Upper lobe of left lung (tissue), 6 donors: ENCODE measurements at regions not wholly inside any gene's neighbourhood (a gene's known extent, or its start where the extent isn't known, plus 50 kb on each side); places are given as distances from the start of the nearest gene placed in this dataset.
A peak's percentile ranks its signal among the peaks of the same experiment; 100 is the strongest.

Experiments used
- ATAC-seq, 2 donors: fragments of 200-7000 bp; cut with Tn5 transposase; one replicate each; pipeline ENCODE4 v1.9.1; 2022; ENCODE audit warnings: mild to moderate bottlenecking in 2 of 2, moderate library complexity in 2 of 2; ENCODE audit not compliant: low FRiP score in 2 of 2
- DNase-seq, 2 donors: peaks; one replicate each; pipeline ENCODE4 v3.0.0-alpha.2; 2019 to 2020
- H3K27ac ChIP-seq, 4 donors: fragments of 200-600 bp; sonication (generic); one replicate each; pipeline ENCODE4 v1.5.1; 2016 to 2019
- H3K27me3 ChIP-seq, 4 donors: fragments of 200-600 bp; sonication (generic); one replicate each; pipeline ENCODE4 v1.5.1; 2017 to 2019
- H3K36me3 ChIP-seq, 4 donors: fragments of 200-600 bp; sonication (generic); one replicate each; pipeline ENCODE4 v1.5.1; 2016 to 2019
- H3K4me1 ChIP-seq, 4 donors: fragments of 200-600 bp; sonication (generic); one replicate each; pipeline ENCODE4 v1.5.1; 2018 to 2019
- H3K4me3 ChIP-seq, 4 donors: fragments of 200-600 bp; sonication (generic); one replicate each; pipeline ENCODE4 v1.5.1; 2017 to 2019; ENCODE audit warnings: mild to moderate bottlenecking in 2 of 4, moderate library complexity in 1 of 4
- H3K9me3 ChIP-seq, 4 donors: fragments of 200-600 bp; sonication (generic); one replicate each; pipeline ENCODE4 v1.5.1; 2018 to 2019
- EP300 ChIP-seq, 4 donors: sonication (generic); formaldehyde crosslinking; IDR thresholded peaks; one replicate each; pipeline ENCODE4 v1.5.1; 2017; ENCODE audit warnings: antibody characterized with exemption in 4 of 4, control low read depth in 2 of 4
- POLR2A ChIP-seq, 4 donors: fragments of 450-650 bp; IDR thresholded peaks; one replicate each; pipeline ENCODE4 v1.5.1; 2016 to 2017; ENCODE audit warnings: antibody characterized with exemption in 4 of 4, mild to moderate bottlenecking in 2 of 4
- POLR2AphosphoS5 ChIP-seq, 2 donors: sonication (generic); formaldehyde crosslinking; IDR thresholded peaks; one replicate each; pipeline ENCODE4 v1.5.1; 2017; ENCODE audit warnings: antibody characterized with exemption in 2 of 2
- WGBS, 2 donors: methylation state at CpG; one replicate each; pipeline ENCODE4 v1.1.5; 2017 to 2018; 5-methylcytosine and 5-hydroxymethylcytosine counted together
- TF ChIP-seq, protein P1 (sequence below), 6 experiments: fragments of 450-650 bp in 4 of 6; fragments of 200-600 bp in 2 of 6; sonication (generic) in 2 of 6; IDR thresholded peaks; one replicate each; pipeline ENCODE4 v1.5.1; 2016 to 2019; ENCODE audit warnings: antibody characterized with exemption in 6 of 6
- donor health status: DM: no; HTN: no; CAD: no; lungs with moderate emphysema.
- donor health status: DM: no; HTN: yes; CAD: no; lungs with severe emphysema.

DNA sequence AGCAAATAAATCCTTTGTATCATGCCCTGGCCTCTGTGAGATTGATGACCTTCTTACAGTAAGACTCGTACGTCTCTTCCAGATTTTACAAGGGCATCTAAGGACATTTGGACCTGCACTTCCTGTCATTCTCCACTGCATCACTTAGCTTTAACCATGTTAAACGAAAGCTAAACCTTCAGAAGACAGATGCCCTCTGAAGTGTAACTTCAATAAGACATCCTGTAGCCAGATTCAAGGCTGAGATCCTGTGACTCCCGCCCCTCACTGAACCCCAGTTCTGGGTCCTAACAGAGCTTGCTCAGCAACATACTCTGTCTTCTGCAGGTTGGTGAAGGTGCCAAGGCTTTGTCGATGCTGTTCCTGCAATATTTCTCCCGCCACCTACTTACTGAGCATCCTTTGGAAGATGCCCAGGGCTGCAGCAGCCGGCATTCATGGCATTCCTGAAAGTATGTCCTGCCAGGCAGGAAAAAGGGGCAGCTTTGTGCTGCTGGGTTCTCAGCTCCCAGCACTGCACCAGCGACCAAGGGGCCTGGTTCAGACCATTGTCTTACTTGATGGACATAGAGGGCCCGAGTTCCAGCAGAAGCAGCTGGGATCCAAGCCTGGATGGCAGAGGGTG lies 131.1 kb downstream of the AXIN2 start:
- no peaks in the 10 kb centered on the region for H3K9me3 ChIP-seq
- H3K27ac ChIP-seq = no peak overlapping the region
- ATAC-seq (no peak), DNase-seq (no peak)
- 59 to 60% methylated on average over 9 of the region's 9 CpGs for WGBS, 2 donors
- TF ChIP-seq POLR2A (IDR thresholded peaks at IDR 0.05) = no peak
- TF ChIP-seq, protein P1, sequence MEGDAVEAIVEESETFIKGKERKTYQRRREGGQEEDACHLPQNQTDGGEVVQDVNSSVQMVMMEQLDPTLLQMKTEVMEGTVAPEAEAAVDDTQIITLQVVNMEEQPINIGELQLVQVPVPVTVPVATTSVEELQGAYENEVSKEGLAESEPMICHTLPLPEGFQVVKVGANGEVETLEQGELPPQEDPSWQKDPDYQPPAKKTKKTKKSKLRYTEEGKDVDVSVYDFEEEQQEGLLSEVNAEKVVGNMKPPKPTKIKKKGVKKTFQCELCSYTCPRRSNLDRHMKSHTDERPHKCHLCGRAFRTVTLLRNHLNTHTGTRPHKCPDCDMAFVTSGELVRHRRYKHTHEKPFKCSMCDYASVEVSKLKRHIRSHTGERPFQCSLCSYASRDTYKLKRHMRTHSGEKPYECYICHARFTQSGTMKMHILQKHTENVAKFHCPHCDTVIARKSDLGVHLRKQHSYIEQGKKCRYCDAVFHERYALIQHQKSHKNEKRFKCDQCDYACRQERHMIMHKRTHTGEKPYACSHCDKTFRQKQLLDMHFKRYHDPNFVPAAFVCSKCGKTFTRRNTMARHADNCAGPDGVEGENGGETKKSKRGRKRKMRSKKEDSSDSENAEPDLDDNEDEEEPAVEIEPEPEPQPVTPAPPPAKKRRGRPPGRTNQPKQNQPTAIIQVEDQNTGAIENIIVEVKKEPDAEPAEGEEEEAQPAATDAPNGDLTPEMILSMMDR (IDR thresholded peaks at IDR 0.05) = no peak
- no peak for TF ChIP-seq POLR2AphosphoS5 (IDR thresholded peaks at IDR 0.05)
- no peak for TF ChIP-seq EP300 (IDR thresholded peaks at IDR 0.05)
- H3K4me3 ChIP-seq = no peak overlapping the region
- H3K27me3 ChIP-seq = no peaks in the 10 kb centered on the region
- H3K36me3 ChIP-seq = no peaks in the 10 kb centered on the region
- no peaks in the 10 kb centered on the region for H3K4me1 ChIP-seq

DNA sequence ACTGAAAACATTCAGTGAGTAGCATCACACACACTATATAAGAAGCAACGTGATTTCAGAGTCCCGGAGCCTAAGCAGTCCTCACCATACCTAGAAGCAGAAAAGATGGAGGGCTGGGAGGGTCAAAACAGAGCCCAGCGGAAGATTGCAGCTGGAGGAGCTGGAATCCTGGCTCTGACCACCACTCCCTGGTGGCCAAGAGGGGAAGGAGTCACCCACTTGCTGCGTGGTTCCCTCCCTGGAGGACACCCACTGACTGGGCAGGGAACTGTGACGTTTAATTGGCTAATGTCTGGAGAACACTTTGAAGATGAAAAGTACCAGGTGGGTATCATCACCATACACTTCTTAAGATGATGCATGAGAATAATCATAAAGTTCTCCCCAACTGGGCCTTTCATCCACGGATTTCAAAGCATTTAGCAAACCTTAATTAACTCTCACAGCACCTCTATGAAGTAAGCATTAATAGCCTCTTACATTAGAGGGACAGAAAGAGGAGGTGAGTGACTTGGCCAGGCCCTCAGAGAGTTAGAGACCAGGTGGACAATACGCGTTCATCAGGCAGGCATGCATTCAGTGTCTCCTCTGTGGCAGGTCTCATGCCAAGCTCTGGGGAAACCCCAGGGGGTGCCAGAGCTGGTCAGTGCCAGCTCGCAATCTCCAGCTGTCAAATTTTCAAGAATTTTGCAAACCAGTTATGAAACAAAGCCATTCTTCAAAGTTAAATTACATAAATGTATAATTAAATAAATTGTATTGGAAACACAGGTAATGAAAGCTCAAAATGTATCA lies 137.9 kb downstream of the AXIN2 start:
- H3K4me1 ChIP-seq = no peaks in the 10 kb centered on the region
- DNase-seq = no peak
- H3K27me3 ChIP-seq = no peaks in the 10 kb centered on the region
- TF ChIP-seq EP300 (IDR thresholded peaks at IDR 0.05) = no peak
- TF ChIP-seq, protein P1 (IDR thresholded peaks at IDR 0.05) = no peak
- no peak for TF ChIP-seq POLR2A (IDR thresholded peaks at IDR 0.05)
- no peak for TF ChIP-seq POLR2AphosphoS5 (IDR thresholded peaks at IDR 0.05)
- H3K9me3 ChIP-seq = no peaks in the 10 kb centered on the region
- ATAC-seq = no peak
- H3K36me3 ChIP-seq = no peaks in the 10 kb centered on the region
- H3K4me3 ChIP-seq = no peak overlapping the region
- 52 to 77% methylated on average over 9 of the region's 9 CpGs for WGBS, 2 donors
- no peak overlapping the region for H3K27ac ChIP-seq

DNA sequence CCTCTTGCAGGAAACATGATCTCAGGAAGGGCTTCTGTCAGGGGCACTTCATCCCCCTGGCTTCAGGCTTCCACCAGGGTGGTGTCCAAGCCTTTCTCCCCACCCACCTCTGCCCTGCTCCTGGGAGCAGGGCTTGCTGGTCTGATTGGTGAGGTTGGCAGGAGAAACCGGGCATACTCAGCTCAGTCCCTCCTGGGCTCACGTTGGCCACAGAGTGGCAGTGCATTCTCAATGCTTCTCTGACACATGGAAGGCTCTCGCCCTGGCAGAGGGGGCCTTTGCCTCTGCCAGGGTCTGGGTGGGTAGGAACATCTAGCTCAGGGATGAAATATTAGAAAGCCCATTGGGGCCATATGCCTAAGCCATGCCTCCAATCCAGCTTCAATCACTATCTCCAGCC lies 142.8 kb downstream of the AXIN2 start:
- Histone ChIP-seq H3K27ac (no peak overlapping the region), H3K36me3 (no peaks in the 10 kb centered on the region), H3K9me3 (no peaks in the 10 kb centered on the region), H3K27me3 (no peaks in the 10 kb centered on the region), H3K4me3 (no peak overlapping the region), H3K4me1 (no peaks in the 10 kb centered on the region)
- TF ChIP-seq, protein P1 (IDR thresholded peaks at IDR 0.05) = peak in 1 of 6 experiments; percentile 7
- no peak for TF ChIP-seq POLR2A (IDR thresholded peaks at IDR 0.05)
- no peak for TF ChIP-seq EP300 (IDR thresholded peaks at IDR 0.05)
- TF ChIP-seq POLR2AphosphoS5 (IDR thresholded peaks at IDR 0.05) = no peak
- DNase-seq (no peak), ATAC-seq (no peak)
- 34% methylated on average over 3 of the region's 3 CpGs; no CpG with 5 or more reads in 1 of the 2 donors for WGBS, 2 donors

DNA sequence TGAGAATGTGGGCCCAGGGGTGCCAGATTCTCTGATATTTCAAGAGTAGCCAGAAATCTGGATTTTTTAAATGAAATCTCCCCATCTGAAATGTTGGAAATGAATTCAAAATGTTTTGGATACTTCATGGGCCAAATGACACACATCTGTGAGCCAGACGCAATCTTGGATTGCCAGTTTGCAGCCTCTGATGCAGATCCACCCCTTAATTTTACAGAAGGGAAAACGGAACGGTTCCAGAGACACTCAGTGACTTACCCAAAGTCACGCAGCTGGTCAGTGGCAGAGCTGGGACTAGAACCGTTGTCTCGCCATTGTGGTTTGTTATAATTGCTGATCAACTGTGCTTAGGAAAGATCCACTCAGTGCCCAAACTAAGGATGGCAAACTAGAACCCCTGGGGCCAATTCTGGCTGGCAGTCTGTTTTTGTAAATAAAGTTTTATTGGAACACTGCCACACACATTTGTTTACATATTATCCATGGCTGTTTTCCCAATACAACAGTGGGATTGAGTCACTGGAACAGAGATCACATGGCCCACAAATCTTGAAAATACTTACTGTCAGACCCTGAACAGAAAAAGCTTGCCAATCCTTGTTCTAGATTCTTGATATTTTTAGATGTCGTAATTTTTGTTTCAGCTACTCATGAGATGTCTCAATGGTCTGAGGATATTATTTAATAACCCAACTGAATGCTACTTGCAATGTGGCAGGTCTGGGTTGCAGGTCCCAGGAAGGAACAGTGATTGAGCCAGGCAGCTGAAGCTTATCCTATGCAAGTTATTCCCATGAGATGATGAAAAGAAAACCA lies 143.8 kb downstream of the AXIN2 start:
- Histone ChIP-seq H3K9me3 (no peaks in the 10 kb centered on the region), H3K36me3 (no peaks in the 10 kb centered on the region), H3K27ac (no peak overlapping the region), H3K4me3 (no peak overlapping the region), H3K27me3 (no peaks in the 10 kb centered on the region), H3K4me1 (no peaks in the 10 kb centered on the region)
- ATAC-seq (peak in 1 of 2 donors; percentile 38), DNase-seq (no peak)
- TF ChIP-seq EP300 (IDR thresholded peaks at IDR 0.05) (no peak), POLR2AphosphoS5 (IDR thresholded peaks at IDR 0.05) (no peak), POLR2A (IDR thresholded peaks at IDR 0.05) (no peak)
- TF ChIP-seq, protein P1 (IDR thresholded peaks at IDR 0.05) = no peak
- 86 to 87% methylated on average over 7 of the region's 7 CpGs for WGBS, 2 donors
